Osteoblast (primary cell): ENCODE measurements at regions not wholly inside any gene's neighbourhood (a gene's known extent, or its start where the extent isn't known, plus 50 kb on each side); places are given as distances from the start of the nearest gene placed in this dataset.

Experiments
- DNase-seq: peaks from one replicate; pipeline ENCODE4 v3.0.0; 2011; ENCODE audit warnings: low spot score, mixed read lengths; ENCODE audit not compliant: insufficient read length; ENCODE audit errors: missing footprints
- H2AFZ ChIP-seq: 2 replicates; pipeline ENCODE4 v1.6.0; 2011; ENCODE audit warnings: mild to moderate bottlenecking, low read length
- H3K27ac ChIP-seq: 2 replicates; pipeline ENCODE4 v1.5.1; 2011; ENCODE audit warnings: mild to moderate bottlenecking, low read depth, low read length, moderate library complexity
- H3K27me3 ChIP-seq: 2 replicates; pipeline ENCODE4 v1.6.0; 2012; ENCODE audit warnings: mild to moderate bottlenecking, control low read depth, inconsistent platforms, low read length, moderate library complexity; ENCODE audit not compliant: insufficient read depth
- H3K36me3 ChIP-seq: 2 replicates; pipeline ENCODE4 v1.5.1; 2011; ENCODE audit warnings: mild to moderate bottlenecking, low read length, control low read depth, moderate library complexity; ENCODE audit not compliant: insufficient read depth
- H3K4me1 ChIP-seq: 2 replicates; pipeline ENCODE4 v1.5.1; 2011; ENCODE audit warnings: mild to moderate bottlenecking, low read length, control low read depth, moderate library complexity; ENCODE audit not compliant: insufficient read depth
- H3K4me2 ChIP-seq: 2 replicates; pipeline ENCODE4 v1.6.0; 2011; ENCODE audit warnings: mild to moderate bottlenecking, low read length; ENCODE audit not compliant: insufficient read depth
- H3K4me3 ChIP-seq: fragments of 200-600 bp; sonication (generic); 3 replicates; pipeline ENCODE4 v1.5.1; 2012; ENCODE audit warnings: mild to moderate bottlenecking, low read length, inconsistent platforms; ENCODE audit not compliant: insufficient read depth
- H3K79me2 ChIP-seq: 2 replicates; pipeline ENCODE4 v1.6.0; 2012; ENCODE audit warnings: mild to moderate bottlenecking, low read length, control low read depth, inconsistent platforms; ENCODE audit not compliant: insufficient read depth
- H3K9me3 ChIP-seq: 2 replicates; pipeline ENCODE4 v1.5.1; 2011; ENCODE audit warnings: low read depth, low read length, control low read depth
- H4K20me1 ChIP-seq: 2 replicates; pipeline ENCODE4 v1.6.0; 2012; ENCODE audit warnings: mild to moderate bottlenecking, low read length, control low read depth; ENCODE audit not compliant: insufficient read depth
- CTCF ChIP-seq: IDR thresholded peaks from 2 replicates; pipeline ENCODE4 v1.5.1; 2011; ENCODE audit warnings: mild to moderate bottlenecking, low read depth, low read length, moderate library complexity; ENCODE audit errors: extremely low read depth

- Histone ChIP-seq H4K20me1 (no peaks in the 10 kb centered on the region), H2AFZ (no peak overlapping the region), H3K36me3 (no peaks in the 10 kb centered on the region), H3K4me3 (no peak overlapping the region), H3K9me3 (no peaks in the 10 kb centered on the region), H3K27ac (no peak overlapping the region), H3K4me2 (no peak overlapping the region), H3K4me1 (no peaks in the 10 kb centered on the region), H3K27me3 (no peaks in the 10 kb centered on the region), H3K79me2 (no peaks in the 10 kb centered on the region)
- TF ChIP-seq CTCF: no peak
- no peak for DNase-seq
These were observed 77.2 kb upstream of the CALCR start for GRCh38 chr7:93651603-93652159.

GRCh38 chr7:93646538-93646937, 72.0 kb upstream of the CALCR start:
- H4K20me1 ChIP-seq: no peaks in the 10 kb centered on the region
- no peak overlapping the region for H2AFZ ChIP-seq
- no peaks in the 10 kb centered on the region for H3K79me2 ChIP-seq

GRCh38 chr7:93636276-93636675, 61.8 kb upstream of the CALCR start:
- Histone ChIP-seq H4K20me1 (no peaks in the 10 kb centered on the region), H3K4me3 (no peak overlapping the region), H3K9me3 (no peaks in the 10 kb centered on the region), H3K4me2 (no peak overlapping the region), H3K79me2 (no peaks in the 10 kb centered on the region), H3K4me1 (no peaks in the 10 kb centered on the region), H2AFZ (no peak overlapping the region), H3K27ac (no peak overlapping the region), H3K27me3 (no peaks in the 10 kb centered on the region), H3K36me3 (no peaks in the 10 kb centered on the region)
- TF ChIP-seq CTCF: no peak
- DNase-seq: no peak

More at GRCh38 chr7:93646538-93646937, 72.0 kb upstream of the CALCR start:
- Histone ChIP-seq H3K4me3 (no peak overlapping the region), H3K4me2 (no peak overlapping the region), H3K36me3 (no peaks in the 10 kb centered on the region), H3K27me3 (no peaks in the 10 kb centered on the region), H3K9me3 (no peaks in the 10 kb centered on the region), H3K27ac (no peak overlapping the region), H3K4me1 (no peaks in the 10 kb centered on the region)
- no peak for TF ChIP-seq CTCF
- no peak for DNase-seq

- H3K9me3 ChIP-seq: no peaks in the 10 kb centered on the region
- H3K27ac ChIP-seq: no peak overlapping the region
- no peaks in the 10 kb centered on the region for H3K4me1 ChIP-seq
- no peak overlapping the region for H3K4me2 ChIP-seq
- no peaks in the 10 kb centered on the region for H3K36me3 ChIP-seq
- H3K79me2 ChIP-seq: no peaks in the 10 kb centered on the region
- H2AFZ ChIP-seq: no peak overlapping the region
- DNase-seq: no peak
- no peak for TF ChIP-seq CTCF
- H3K27me3 ChIP-seq: no peaks in the 10 kb centered on the region
- H3K4me3 ChIP-seq: no peak overlapping the region
- no peaks in the 10 kb centered on the region for H4K20me1 ChIP-seq
These were observed 57.8 kb upstream of the CALCR start for GRCh38 chr7:93632371-93632770.
